DND-41 (cell line): ENCODE measurements at regions not wholly inside any gene's neighbourhood (a gene's known extent, or its start where the extent isn't known, plus 50 kb on each side); places are given as distances from the start of the nearest gene placed in this dataset.

Source experiments
- ATAC-seq: fragments of 200-7000 bp; cut with Tn5 transposase; 3 replicates; pipeline ENCODE4 v1.9.1; 2021; ENCODE audit warnings: low read depth; ENCODE audit not compliant: insufficient read depth
- DNase-seq: peaks from one replicate; pipeline ENCODE4 v3.0.0-alpha.2; 2020
- H2AFZ ChIP-seq: 2 replicates; pipeline ENCODE4 v1.6.0; 2012; ENCODE audit warnings: low read depth, low read length
- H3K27ac ChIP-seq: 2 replicates; pipeline ENCODE4 v1.5.1; 2012; ENCODE audit warnings: low read length, inconsistent platforms
- H3K27me3 ChIP-seq: fragments of 200-600 bp; sonication (generic); 2 replicates; pipeline ENCODE4 v1.6.0; 2012; ENCODE audit warnings: low read length, mild to moderate bottlenecking, inconsistent platforms; ENCODE audit not compliant: insufficient read depth, poor library complexity
- H3K36me3 ChIP-seq: 2 replicates; pipeline ENCODE4 v1.5.1; 2012; ENCODE audit warnings: low read length, inconsistent platforms; ENCODE audit not compliant: insufficient read depth
- H3K4me1 ChIP-seq: 2 replicates; pipeline ENCODE4 v1.5.1; 2012; ENCODE audit warnings: mild to moderate bottlenecking, low read length; ENCODE audit not compliant: insufficient read depth
- H3K4me2 ChIP-seq: 2 replicates; pipeline ENCODE4 v1.6.0; 2012; ENCODE audit warnings: mild to moderate bottlenecking, moderate library complexity, low read length, inconsistent platforms; ENCODE audit not compliant: insufficient read depth
- H3K4me3 ChIP-seq, 2 experiments: fragments of 200-600 bp in 1 of 2; shearing (Covaris generic) in 1 of 2; 2 replicates each; pipeline ENCODE4 v1.5.1; 2012 to 2016; ENCODE audit warnings: inconsistent platforms in 2 of 2, low read length in 2 of 2, mild to moderate bottlenecking in 2 of 2, low read depth in 1 of 2, moderate library complexity in 1 of 2
- H3K79me2 ChIP-seq: 2 replicates; pipeline ENCODE4 v1.6.0; 2012; ENCODE audit warnings: low read length, inconsistent platforms; ENCODE audit not compliant: insufficient read depth
- H3K9ac ChIP-seq: 2 replicates; pipeline ENCODE4 v1.6.0; 2012; ENCODE audit warnings: low read depth, mild to moderate bottlenecking, inconsistent platforms, low read length, moderate library complexity
- H3K9me3 ChIP-seq: 2 replicates; pipeline ENCODE4 v1.5.1; 2012; ENCODE audit warnings: low read length, moderate library complexity, mild to moderate bottlenecking, inconsistent platforms; ENCODE audit not compliant: insufficient read depth, severe bottlenecking
- H4K20me1 ChIP-seq: 2 replicates; pipeline ENCODE4 v1.6.0; 2012; ENCODE audit warnings: low read length; ENCODE audit not compliant: insufficient read depth
- CTCF ChIP-seq: IDR thresholded peaks from 2 replicates; pipeline ENCODE4 v1.5.1; 2012; ENCODE audit warnings: borderline replicate concordance, low read length, moderate library complexity, mild to moderate bottlenecking; ENCODE audit not compliant: poor library complexity, severe bottlenecking; ENCODE audit errors: extremely low read depth
- EZH2 ChIP-seq: IDR thresholded peaks from 3 replicates; pipeline ENCODE4 v1.6.1; 2012; ENCODE audit warnings: borderline replicate concordance, low read depth, mild to moderate bottlenecking, moderate library complexity, low read length, inconsistent platforms; ENCODE audit not compliant: severe bottlenecking

GRCh38 chr20:41935259-41935791 lies 317.1 kb upstream of the CHD6 start:
- Histone ChIP-seq H3K79me2 (no peaks in the 10 kb centered on the region), H3K9ac (no peak overlapping the region), H3K4me2 (no peak overlapping the region), H4K20me1 (no peaks in the 10 kb centered on the region), H3K36me3 (no peaks in the 10 kb centered on the region), H3K4me1 (no peaks in the 10 kb centered on the region), H3K9me3 (no peaks in the 10 kb centered on the region), H2AFZ (no peak overlapping the region), H3K27me3 (peaks cover 35% of the 10 kb centered on the region), H3K4me3 (no peak overlapping the region), H3K27ac (no peak overlapping the region)
- DNase-seq, result no peak
- TF ChIP-seq EZH2, result no peak
- no peak for TF ChIP-seq CTCF
- no peak for ATAC-seq

GRCh38 chr20:41932431-41932830 lies 314.3 kb upstream of the CHD6 start:
- no peaks in the 10 kb centered on the region for H3K36me3 ChIP-seq
- no peaks in the 10 kb centered on the region for H3K4me1 ChIP-seq
- no peak overlapping the region for H3K27ac ChIP-seq
- no peak for ATAC-seq
- H3K9me3 ChIP-seq, result no peaks in the 10 kb centered on the region
- H2AFZ ChIP-seq, result no peak overlapping the region
- TF ChIP-seq CTCF (no peak), EZH2 (no peak)
- H3K9ac ChIP-seq, result no peak overlapping the region
- no peak overlapping the region for H3K4me2 ChIP-seq
- H3K27me3 ChIP-seq, result peaks cover 31% of the 10 kb centered on the region
- H4K20me1 ChIP-seq, result no peaks in the 10 kb centered on the region
- DNase-seq, result no peak
- H3K79me2 ChIP-seq, result no peaks in the 10 kb centered on the region
- no peak overlapping the region for H3K4me3 ChIP-seq

- Histone ChIP-seq H3K4me3 (no peak overlapping the region), H3K9ac (no peak overlapping the region), H3K4me2 (no peak overlapping the region), H3K27me3 (peaks cover 42% of the 10 kb centered on the region), H3K79me2 (no peaks in the 10 kb centered on the region), H3K9me3 (no peaks in the 10 kb centered on the region), H3K27ac (no peak overlapping the region), H3K36me3 (no peaks in the 10 kb centered on the region), H3K4me1 (no peaks in the 10 kb centered on the region), H4K20me1 (no peaks in the 10 kb centered on the region), H2AFZ (no peak overlapping the region)
- ATAC-seq, result no peak
- no peak for DNase-seq
- TF ChIP-seq EZH2, result no peak
- no peak for TF ChIP-seq CTCF
Observed at GRCh38 chr20:41927655-41928054, 309.5 kb upstream of the CHD6 start.

- ATAC-seq, result no peak
Observed at GRCh38 chr20:41927189-41927588, 309.0 kb upstream of the CHD6 start.

More at GRCh38 chr20:41927189-41927588, 309.0 kb upstream of the CHD6 start:
- TF ChIP-seq EZH2, result no peak
- no peak for TF ChIP-seq CTCF
- no peaks in the 10 kb centered on the region for H3K9me3 ChIP-seq
- no peak for DNase-seq
- no peak overlapping the region for H2AFZ ChIP-seq
- H3K9ac ChIP-seq, result no peak overlapping the region
- H3K27ac ChIP-seq, result no peak overlapping the region
- H3K36me3 ChIP-seq, result no peaks in the 10 kb centered on the region
- H3K4me1 ChIP-seq, result no peaks in the 10 kb centered on the region
- no peak overlapping the region for H3K4me2 ChIP-seq
- H4K20me1 ChIP-seq, result no peaks in the 10 kb centered on the region
- H3K27me3 ChIP-seq, result peaks cover 41% of the 10 kb centered on the region
- H3K79me2 ChIP-seq, result no peaks in the 10 kb centered on the region
- H3K4me3 ChIP-seq, result no peak overlapping the region
